ENCODE measurements at regions not wholly inside any gene's neighbourhood (a gene's known extent, or its start where the extent isn't known, plus 50 kb on each side); places are given as distances from the start of the nearest gene placed in this dataset.

DNA sequence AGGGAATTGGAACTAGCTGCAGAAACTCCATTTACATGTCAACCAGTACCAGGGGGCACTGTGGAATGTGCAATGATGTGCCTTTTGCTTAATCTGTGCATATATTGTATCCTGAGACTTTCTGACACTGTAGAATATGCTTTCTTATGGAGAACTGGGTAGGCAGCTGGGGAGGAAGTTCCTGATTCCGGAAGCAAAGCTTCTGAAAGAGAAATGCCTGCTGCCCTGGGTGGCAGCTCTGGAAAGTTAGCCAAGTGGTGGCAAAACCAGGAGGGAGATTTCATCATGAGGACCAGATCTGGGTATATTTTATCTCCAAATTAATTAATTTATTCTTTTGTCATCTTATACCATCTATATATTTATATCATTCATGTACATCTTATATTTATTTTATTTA, 116.7 kb downstream of the XCL2 start:
- ChIA-PET CTCF (interaction anchor here (1.4 kb wide), 1 partner anchor 12 kb away, joined by 4 read pairs; no protein-coding TSS in a partner anchor), POLR2A (no interaction called here)
- Histone ChIP-seq H3K27me3 (ENCODE audit: control insufficient read depth, insufficient read depth, low read length) (no peaks in the 10 kb centered on the region), H3K27ac (ENCODE audit: low read depth, low read length) (no peak overlapping the region), H3K9me3 (ENCODE audit: control insufficient read depth, insufficient read depth, low read length) (no peaks in the 10 kb centered on the region), H3K4me3 (ENCODE audit: low read depth, low read length) (no peak overlapping the region)
- no peak for DNase-seq (ENCODE audit: low read depth, low spot score)
- TF ChIP-seq, protein P1, sequence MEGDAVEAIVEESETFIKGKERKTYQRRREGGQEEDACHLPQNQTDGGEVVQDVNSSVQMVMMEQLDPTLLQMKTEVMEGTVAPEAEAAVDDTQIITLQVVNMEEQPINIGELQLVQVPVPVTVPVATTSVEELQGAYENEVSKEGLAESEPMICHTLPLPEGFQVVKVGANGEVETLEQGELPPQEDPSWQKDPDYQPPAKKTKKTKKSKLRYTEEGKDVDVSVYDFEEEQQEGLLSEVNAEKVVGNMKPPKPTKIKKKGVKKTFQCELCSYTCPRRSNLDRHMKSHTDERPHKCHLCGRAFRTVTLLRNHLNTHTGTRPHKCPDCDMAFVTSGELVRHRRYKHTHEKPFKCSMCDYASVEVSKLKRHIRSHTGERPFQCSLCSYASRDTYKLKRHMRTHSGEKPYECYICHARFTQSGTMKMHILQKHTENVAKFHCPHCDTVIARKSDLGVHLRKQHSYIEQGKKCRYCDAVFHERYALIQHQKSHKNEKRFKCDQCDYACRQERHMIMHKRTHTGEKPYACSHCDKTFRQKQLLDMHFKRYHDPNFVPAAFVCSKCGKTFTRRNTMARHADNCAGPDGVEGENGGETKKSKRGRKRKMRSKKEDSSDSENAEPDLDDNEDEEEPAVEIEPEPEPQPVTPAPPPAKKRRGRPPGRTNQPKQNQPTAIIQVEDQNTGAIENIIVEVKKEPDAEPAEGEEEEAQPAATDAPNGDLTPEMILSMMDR (IDR thresholded peaks at IDR 0.05; ENCODE audit: low read depth, low read length): no peak

DNA sequence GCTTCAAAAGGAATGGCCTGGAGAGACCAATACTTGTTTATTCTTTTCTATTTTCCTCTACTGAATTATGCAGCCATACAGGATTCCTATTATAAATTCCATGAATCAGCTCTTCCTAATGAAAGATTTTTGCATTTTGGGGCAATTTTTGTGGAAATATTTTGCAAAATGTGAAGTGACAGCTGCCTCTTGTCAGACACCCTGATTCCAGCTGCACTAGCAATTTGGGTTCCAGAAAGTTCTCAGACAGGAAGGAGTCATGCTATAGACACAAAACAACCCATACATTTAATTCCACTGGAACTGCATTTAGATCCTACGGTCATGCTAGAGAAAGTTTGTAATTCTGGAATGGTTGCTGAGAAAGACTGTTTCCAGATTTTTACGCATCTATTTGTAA, 119.5 kb downstream of the XCL2 start:
- Histone ChIP-seq H3K4me3 (ENCODE audit: low read depth, low read length) (no peak overlapping the region), H3K27me3 (ENCODE audit: control insufficient read depth, insufficient read depth, low read length) (no peaks in the 10 kb centered on the region), H3K9me3 (ENCODE audit: control insufficient read depth, insufficient read depth, low read length) (no peaks in the 10 kb centered on the region), H3K27ac (ENCODE audit: low read depth, low read length) (no peak overlapping the region)
- TF ChIP-seq, protein P1 (IDR thresholded peaks at IDR 0.05; ENCODE audit: low read depth, low read length): no peak
- ChIA-PET CTCF (interaction anchor here (0.6 to 3.1 kb wide), 2 partner anchors 82 to 1144 kb away, joined by 3 to 17 read pairs; no protein-coding TSS in a partner anchor), POLR2A (no interaction called here)
- no peak for DNase-seq (ENCODE audit: low read depth, low spot score)

DNA sequence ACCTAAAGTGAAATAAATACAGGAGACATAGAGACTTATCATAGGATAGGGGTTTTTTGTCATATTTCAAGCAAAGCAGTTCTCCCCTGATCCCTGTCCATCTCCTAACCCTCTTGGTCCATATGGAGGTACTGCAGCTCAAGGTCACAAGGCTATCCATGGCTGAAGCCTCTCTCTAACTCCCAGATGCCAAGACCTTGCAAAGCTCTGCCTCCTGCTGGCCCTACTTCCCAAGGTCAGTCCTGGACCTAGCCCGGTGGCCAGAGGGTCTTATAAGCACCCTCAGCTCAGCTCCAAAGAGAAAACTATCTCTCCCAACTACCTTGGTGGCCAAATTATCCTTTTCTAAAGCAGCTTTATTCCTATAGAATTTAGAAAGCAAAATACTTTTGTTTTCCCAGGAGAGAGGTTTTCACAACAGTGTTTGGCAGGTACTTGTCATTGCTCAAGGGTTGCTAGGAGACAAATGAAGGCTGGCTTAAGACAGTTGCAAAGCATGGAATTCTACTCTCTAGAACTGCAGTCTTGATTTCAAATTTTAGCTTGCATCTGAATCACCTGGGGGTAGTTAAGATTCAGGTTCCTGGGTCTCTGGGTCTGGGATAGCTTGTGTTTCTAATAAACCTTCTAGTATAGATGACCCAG, 121.5 kb downstream of the XCL2 start:
- POLR2A ChIA-PET: no interaction called here
- no peaks in the 10 kb centered on the region for H3K9me3 ChIP-seq (ENCODE audit: control insufficient read depth, insufficient read depth, low read length)
- no peak overlapping the region for H3K27ac ChIP-seq (ENCODE audit: low read depth, low read length)
- no peaks in the 10 kb centered on the region for H3K27me3 ChIP-seq (ENCODE audit: control insufficient read depth, insufficient read depth, low read length)
- no peak overlapping the region for H3K4me3 ChIP-seq (ENCODE audit: low read depth, low read length)
- TF ChIP-seq, protein P1 (IDR thresholded peaks at IDR 0.05; ENCODE audit: low read depth, low read length): no peak
- no peak for DNase-seq (ENCODE audit: low read depth, low spot score)
- CTCF ChIA-PET: interaction anchor here (3.1 kb wide), 1 partner anchor 80 kb away, joined by 17 read pairs; no protein-coding TSS in a partner anchor

GRCh38 chr1:168421399-168422004, 122.3 kb downstream of the XCL2 start:
- no peaks in the 10 kb centered on the region for H3K27me3 ChIP-seq (ENCODE audit: control insufficient read depth, insufficient read depth, low read length)
- no peak for DNase-seq (ENCODE audit: low read depth, low spot score)
- H3K9me3 ChIP-seq (ENCODE audit: control insufficient read depth, insufficient read depth, low read length): no peaks in the 10 kb centered on the region
- H3K27ac ChIP-seq (ENCODE audit: low read depth, low read length): no peak overlapping the region
- POLR2A ChIA-PET: no interaction called here
- CTCF ChIA-PET: interaction anchor here (3.1 kb wide), 1 partner anchor 79 kb away, joined by 17 read pairs; no protein-coding TSS in a partner anchor
- TF ChIP-seq, protein P1 (IDR thresholded peaks at IDR 0.05; ENCODE audit: low read depth, low read length): no peak
- H3K4me3 ChIP-seq (ENCODE audit: low read depth, low read length): no peak overlapping the region

DNA sequence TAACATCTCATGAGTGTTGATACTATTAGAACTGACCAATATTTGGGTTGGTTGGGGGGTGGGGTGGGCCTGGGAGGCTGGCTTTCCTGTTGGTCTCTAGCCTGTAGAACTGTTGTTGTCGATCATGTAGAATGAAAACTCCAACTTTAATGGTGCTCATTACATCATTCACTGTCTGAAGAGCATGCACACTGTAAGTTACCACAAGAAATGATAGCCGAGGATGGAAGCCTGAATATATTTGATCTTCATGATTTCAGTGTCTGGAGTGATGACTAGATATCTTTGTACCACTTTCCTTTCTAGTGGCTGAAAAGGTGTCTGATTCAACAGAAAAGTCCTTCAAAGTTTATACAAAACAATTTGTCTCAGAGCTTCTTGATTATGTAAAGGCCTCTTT, 123.6 kb downstream of the XCL2 start:
- POLR2A ChIA-PET: no interaction called here
- DNase-seq (ENCODE audit: low read depth, low spot score): no peak
- CTCF ChIA-PET: no interaction called here
- no peaks in the 10 kb centered on the region for H3K27me3 ChIP-seq (ENCODE audit: control insufficient read depth, insufficient read depth, low read length)
- no peak overlapping the region for H3K27ac ChIP-seq (ENCODE audit: low read depth, low read length)
- TF ChIP-seq, protein P1 (IDR thresholded peaks at IDR 0.05; ENCODE audit: low read depth, low read length): no peak
- no peaks in the 10 kb centered on the region for H3K9me3 ChIP-seq (ENCODE audit: control insufficient read depth, insufficient read depth, low read length)
- H3K4me3 ChIP-seq (ENCODE audit: low read depth, low read length): no peak overlapping the region

Data from AG04450 (cell line).